ENCODE measurements at regions not wholly inside any gene's neighbourhood (a gene's known extent, or its start where the extent isn't known, plus 50 kb on each side); places are given as distances from the start of the nearest gene placed in this dataset.
"Not testable (repeated sequence)": the region's sequence is repeated elsewhere in the genome, so short reads cannot be mapped to it uniquely, and the experiment has no call there.

- DNase-seq, result no peak
Measured at GRCh38 chr15:96052572-96053030, 277.9 kb upstream of the NR2F2 start.

GRCh38 chr15:96053031-96053780 is 277.3 kb upstream of the NR2F2 start:
- peak; percentile 51 to 58 for DNase-seq

GRCh38 chr15:96053781-96054428 is 276.6 kb upstream of the NR2F2 start:
- peak; percentile 32 to 58 for DNase-seq

DNA sequence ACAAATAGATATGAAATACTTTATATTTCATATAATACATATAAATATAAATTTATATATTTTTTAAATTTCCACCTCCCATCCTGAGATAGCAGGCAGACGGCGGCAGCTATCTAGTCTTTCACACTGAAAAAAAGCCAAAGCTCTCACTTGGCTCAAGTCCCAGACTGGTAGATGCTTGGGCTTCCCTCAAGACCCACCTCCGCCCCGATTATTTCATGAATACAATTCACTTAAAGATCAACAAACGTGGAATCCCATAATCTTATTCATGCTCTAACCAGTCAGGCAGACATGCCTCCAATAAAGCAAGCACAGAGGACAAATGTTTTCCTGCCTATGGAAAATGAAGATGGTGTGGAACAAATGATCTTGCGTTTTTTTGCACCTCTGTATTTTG is 275.9 kb upstream of the NR2F2 start:
- no peak for DNase-seq

GRCh38 chr15:96058103-96058851 is 272.2 kb upstream of the NR2F2 start:
- no peak for DNase-seq

GRCh38 chr15:96058852-96059103 is 271.7 kb upstream of the NR2F2 start:
- not testable (repeated sequence) for DNase-seq

- DNase-seq, result not testable (repeated sequence)
Measured at GRCh38 chr15:96060591-96060990, 269.9 kb upstream of the NR2F2 start.

DNA sequence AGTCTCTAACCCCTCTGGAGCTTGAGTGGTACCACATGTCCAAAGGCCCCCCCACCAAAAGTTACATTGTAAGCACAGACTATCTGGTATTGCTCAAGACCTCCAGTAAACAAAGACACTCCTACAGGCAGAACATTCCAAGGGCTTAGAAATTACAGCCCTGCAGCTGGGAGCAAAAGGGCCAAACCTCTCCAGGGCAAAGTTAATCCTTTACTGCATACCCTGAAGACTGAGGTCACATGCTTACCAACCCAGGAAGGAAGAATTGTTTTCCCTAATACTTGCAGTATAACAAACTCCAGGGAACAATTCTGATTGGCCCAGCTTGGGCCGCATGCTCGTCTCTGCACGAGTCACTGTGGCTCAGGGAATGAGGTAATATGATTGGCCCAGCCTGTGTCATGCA is 266.1 kb upstream of the NR2F2 start:
- no peak for DNase-seq

GRCh38 chr15:96066126-96066525 is 264.4 kb upstream of the NR2F2 start:
- no peak for DNase-seq

DNA sequence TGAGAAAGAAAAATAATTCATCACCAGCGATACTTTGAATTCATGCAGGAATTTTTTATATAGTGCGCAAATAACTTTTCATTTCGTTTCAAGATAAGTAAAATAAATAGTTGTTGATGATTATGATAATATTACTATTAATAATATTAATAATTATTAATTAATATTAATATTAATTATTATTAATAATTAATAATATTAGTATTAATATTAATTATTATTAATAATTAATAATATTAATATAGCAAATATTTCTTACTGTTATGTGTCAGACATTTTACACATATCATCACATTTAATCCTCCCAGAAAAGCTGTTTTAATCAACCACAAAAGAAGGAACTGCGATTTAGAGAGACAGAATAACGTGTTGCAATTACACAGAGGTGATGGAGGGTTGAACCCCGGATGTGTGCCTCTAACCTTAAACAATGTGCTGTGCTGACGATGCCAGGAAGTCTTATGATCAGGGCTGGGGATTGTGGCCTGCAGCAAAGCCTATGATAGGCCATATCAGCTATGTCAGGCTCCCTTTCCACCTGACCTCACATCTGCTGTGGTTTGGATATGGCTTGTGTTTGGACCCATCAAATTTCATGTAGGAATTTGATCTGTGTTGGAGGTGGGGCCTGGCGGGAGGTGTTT is 263.5 kb upstream of the NR2F2 start:
- DNase-seq, result no peak

GRCh38 chr15:96067677-96068076 is 262.8 kb upstream of the NR2F2 start:
- DNase-seq, result no peak

DNA sequence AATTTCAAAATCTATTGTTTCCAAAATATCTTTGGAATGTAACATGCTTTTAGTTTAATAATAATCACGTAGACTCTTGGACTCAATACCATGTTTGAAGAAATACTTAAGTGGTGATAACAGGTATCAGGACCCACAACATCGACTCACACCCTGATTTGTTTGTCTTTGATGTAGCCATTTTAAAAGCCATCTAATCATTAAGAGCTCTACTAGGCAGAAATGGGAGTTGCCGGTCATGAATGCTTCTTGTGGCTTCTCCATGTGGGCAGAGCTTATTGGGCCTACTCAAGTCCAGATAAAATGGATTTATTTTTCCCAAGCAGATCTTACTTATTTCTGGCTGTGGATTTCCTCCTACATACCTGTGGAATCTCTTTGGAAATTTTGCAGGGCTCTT is 261.6 kb upstream of the NR2F2 start:
- DNase-seq, result no peak

GRCh38 chr15:96070636-96071035 is 259.9 kb upstream of the NR2F2 start:
- DNase-seq, result no peak

- DNase-seq, result no peak
Measured at GRCh38 chr15:96072821-96073220, 257.7 kb upstream of the NR2F2 start.

DNA sequence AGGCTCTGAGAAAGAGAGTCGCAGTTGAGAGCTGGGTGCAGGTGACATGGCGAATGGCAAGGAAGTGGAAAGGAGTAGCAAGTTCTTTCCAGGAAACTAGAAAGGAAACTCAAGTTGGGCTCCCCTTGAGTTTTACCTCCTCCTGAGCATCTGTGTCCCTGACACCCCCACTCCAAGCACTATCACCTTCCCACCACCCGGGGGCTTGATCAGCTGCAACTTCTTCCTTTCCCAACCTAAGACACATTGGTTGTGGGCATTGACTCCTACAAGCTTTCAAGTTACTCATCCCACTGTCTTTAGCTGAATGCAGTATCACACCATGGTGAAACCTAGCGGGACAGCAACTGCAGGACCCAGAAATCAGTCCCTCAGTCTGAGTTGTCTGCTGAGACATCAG is 256.6 kb upstream of the NR2F2 start:
- no peak for DNase-seq

- DNase-seq, result no peak
Measured at GRCh38 chr15:96075895-96076294, 254.6 kb upstream of the NR2F2 start.

DNA sequence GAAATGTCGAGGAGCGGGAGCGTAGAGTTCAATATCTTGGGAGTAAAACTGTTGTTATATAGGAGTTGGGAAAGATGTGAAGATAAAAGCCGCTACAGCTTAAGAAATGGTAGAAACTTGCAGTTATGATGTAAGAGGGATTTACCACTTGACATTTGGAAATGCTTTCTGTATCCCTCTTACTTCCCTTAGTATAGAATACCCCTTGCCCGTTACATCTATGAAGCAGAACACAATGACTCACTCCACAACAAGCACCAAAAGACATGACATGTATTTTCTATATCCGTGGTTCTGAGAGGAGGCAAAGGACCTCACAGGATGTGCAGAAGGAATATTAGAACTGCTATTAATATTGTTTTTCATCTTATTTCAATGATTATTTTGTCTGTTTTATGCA is 254.2 kb upstream of the NR2F2 start:
- no peak for DNase-seq

GRCh38 chr15:96079041-96079440 is 251.5 kb upstream of the NR2F2 start:
- DNase-seq, result no peak

GRCh38 chr15:96079882-96080281 is 250.6 kb upstream of the NR2F2 start:
- DNase-seq, result no peak

- DNase-seq, result no peak
Measured at GRCh38 chr15:96086164-96086563, 244.3 kb upstream of the NR2F2 start.

DNA sequence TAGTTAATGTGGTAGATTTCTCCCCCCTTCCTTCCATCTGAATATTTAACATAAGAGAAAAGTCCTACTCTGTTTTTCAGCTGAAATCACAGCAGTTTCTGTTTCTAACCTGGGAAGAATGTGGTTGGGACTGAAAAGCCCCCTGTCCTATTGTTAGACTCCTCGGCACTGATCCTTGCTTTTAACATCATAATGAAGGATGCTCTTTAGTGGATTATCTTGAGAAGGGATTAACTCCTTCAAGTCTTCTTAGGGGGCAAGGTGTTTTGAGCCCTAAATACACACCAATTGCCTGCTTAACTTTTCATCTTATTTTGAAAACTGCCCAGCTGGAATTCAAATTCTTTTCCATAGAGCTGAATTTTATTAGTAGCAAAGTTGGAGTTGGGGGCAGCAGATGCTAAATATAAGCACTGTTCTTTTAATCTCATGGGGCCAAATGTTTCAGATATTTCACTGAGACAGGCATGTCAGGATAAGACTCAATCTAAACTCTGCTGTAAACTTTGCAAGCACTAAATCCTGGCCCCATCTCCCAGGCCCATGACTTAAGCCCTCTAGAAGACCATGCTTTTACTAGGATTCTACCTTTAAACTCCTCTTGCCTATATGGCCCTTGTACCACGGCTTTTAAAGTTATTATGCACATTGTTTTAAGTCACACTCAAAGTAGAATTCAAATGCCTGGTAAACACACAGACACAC is 243.2 kb upstream of the NR2F2 start:
- DNase-seq, result no peak

DNA sequence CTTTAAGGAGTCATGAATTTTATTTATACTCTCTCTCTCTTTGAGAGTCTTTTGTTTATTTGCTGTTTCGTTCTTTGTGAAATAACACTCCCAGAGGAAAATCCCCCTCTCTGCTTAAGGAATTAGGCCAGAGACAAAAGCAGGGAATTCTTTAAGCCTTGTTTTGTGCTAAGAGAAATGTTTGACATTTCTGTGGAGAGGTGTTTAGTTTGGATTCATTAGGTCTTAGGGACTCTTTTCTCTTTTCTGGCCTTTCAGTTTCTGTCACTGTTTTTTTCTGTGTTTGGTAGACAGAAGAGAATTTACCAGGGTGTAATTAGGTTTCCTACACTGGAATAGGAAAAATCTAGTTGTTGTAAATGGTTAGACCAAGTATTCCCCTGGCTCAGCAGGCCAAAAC is 241.8 kb upstream of the NR2F2 start:
- no peak for DNase-seq

All from right lung (tissue), 2 donors.